ENCODE measurements at regions not wholly inside any gene's neighbourhood (a gene's known extent, or its start where the extent isn't known, plus 50 kb on each side); places are given as distances from the start of the nearest gene placed in this dataset.
"Not testable (repeated sequence)": the region's sequence is repeated elsewhere in the genome, so short reads cannot be mapped to it uniquely, and the experiment has no call there.

DNA sequence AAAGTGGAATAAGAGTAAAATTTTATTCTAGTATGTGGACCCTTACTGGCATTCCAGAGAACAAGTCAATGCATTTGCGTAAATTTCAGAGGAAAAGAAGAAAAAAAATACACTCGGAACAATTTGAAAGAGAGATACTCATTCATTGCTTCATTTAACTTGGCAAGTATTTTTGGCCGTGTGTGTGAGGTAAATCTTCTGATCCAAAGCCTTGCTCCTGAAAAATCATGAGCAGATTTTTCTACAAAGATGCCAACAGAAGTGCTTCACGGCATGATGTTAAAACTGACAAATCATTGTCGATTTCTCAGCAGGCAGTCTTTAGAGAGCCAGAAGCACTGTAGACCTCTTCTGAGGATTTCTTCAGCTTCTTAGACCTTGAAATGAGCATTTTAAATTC is 194.0 kb downstream of the COX18 start:
- DNase-seq (ENCODE audit: low spot score) = no peak

- DNase-seq (ENCODE audit: low spot score) = no peak
Measured at GRCh38 chr4:72875138-72875537, 194.4 kb downstream of the COX18 start.

DNA sequence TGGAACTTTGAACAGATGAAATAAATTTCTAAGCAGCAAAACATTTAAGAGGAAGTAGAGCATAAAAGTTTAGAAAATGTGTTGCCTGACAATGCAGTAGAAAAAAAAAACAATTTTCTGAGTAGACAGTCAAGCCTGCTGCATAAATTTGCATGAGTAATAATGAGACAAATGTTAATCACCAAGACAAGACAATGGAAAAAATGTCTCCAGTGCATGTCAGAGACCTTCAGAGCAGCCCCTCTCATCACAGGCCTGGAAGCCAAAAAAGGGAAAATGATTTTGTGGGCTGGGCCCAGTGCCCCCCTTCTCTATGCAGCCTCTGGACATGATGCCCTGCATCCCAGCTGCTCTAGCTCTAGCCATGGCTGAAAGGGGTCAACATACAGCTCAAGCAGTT is 204.6 kb downstream of the COX18 start:
- DNase-seq (ENCODE audit: low spot score) = no peak

DNA sequence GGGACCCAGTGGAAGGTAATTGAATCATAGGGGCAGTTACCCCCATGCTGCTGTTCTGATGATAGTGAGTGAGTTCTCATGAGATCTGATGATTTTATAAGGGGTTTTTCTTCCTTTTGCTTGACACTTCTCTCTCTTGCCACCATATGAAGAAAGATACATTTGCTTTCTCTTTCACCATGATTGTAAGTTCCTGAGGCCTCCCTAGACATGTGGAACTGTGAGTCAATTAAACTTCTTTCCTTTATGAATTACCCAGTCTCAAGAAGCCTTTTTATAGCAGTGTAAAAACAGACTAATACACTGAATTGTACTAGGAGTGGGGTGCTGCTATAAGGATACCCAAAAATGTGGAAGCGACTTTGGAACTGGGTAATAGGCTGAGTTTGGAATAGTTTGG is 205.2 kb downstream of the COX18 start:
- not testable (repeated sequence) for DNase-seq (ENCODE audit: low spot score)

GRCh38 chr4:72860766-72861165 is 208.8 kb downstream of the COX18 start:
- no peak for DNase-seq (ENCODE audit: low spot score)

DNA sequence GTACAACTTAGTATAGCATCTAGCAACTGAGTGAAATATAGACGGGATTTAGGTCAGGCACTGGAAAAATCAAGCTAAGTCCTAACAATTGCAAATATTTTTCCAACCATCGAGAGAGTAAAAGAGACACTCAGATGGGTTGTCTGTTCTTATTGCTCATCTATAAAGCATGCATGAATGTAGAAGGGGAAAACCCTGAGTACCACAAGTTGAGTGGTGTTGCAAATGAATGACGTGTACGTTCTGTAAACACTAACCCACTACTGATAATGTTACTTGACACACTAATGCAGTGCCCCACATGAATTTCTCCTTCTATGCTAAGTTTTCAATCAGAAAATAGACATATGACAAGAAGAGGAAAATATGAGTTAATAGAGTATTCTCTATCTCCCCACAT is 211.2 kb downstream of the COX18 start:
- DNase-seq (ENCODE audit: low spot score) = no peak

DNA sequence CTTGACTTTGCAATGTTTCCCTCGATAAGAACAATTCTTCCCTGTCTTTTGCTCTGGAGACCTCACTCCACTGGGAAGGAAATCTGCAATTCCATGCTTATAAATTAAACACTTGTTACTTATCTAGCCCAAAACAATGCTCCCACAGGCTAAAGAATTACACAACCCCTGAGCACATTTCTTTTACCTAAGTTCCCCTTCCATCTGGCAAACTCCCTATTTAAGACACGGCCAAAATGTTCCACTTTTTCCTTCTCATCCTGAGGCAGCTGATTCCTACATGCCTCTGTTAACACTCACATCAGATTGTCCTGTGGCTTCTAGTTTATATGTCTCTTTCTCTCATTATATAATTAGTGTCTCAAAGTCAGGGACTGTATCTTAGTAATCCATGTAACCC is 211.7 kb downstream of the COX18 start:
- no peak for DNase-seq (ENCODE audit: low spot score)

DNA sequence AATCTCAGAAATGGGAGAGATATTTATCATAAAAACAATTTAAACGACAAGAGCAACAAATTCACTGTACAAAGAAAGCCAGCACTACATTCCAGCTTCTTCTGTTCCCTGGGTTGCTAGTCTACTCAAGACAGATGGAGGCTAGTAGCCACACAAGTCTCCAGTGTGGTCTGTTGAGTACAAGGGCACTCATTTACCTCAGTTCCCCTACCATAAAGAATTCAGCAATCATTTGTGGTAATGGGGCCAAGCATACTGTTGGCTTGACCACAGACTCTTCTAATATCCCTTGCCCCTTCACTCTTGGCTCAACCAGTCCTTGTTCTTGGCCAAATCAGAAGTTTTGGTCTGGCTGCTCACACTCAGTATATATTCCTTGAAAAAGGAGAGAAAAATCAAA is 212.3 kb downstream of the COX18 start:
- DNase-seq (ENCODE audit: low spot score) = no peak

- DNase-seq (ENCODE audit: low spot score) = no peak
Measured at GRCh38 chr4:72846280-72847111, 223.0 kb downstream of the COX18 start.

- DNase-seq (ENCODE audit: low spot score) = no peak
Measured at GRCh38 chr4:72843466-72843865, 226.1 kb downstream of the COX18 start.

DNA sequence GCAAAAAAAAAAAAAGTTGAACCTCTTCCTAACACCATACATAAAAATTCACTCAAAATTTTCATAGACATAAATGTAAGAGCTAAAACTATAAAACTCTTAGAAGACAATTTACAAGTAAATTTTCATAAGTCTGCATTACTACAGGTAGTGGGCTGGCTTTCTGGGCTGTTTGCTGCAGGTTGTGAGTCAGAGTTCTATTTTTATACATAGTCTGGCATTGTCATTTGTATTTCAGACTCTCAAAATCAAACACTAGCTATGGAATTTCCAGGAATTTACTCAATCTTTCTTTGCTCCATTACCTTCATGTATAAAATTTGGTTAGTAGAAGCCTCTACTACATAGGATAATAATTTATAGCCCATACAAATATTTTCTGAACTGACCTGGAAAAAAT is 227.2 kb downstream of the COX18 start:
- no peak for DNase-seq (ENCODE audit: low spot score)

DNA sequence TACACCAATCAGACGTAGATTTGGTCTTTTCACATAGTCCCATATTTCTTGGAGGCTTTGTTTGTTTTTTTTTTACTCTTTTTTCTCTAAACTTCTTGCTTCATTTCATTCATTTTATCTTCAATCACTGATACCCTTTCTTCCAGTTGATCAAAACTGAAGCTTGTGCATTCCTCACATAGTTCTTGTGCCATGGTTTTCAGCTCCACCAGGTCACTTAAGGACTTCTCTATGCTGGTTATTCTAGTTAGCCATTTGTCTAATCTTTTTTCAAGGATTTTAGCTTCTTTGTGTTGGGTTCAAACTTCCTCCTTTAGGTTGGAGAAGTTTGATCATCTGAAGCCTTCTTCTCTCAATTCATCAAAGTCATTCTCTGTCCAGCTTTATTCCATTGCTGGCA is 229.3 kb downstream of the COX18 start:
- not testable (repeated sequence) for DNase-seq (ENCODE audit: low spot score)

- no peak for DNase-seq (ENCODE audit: low spot score)
Measured at GRCh38 chr4:72828864-72829263, 240.7 kb downstream of the COX18 start.

GRCh38 chr4:72827968-72828367 is 241.5 kb downstream of the COX18 start:
- DNase-seq (ENCODE audit: low spot score) = no peak

GRCh38 chr4:72820107-72820506 is 249.4 kb downstream of the COX18 start:
- DNase-seq (ENCODE audit: low spot score) = no peak

- DNase-seq (ENCODE audit: low spot score) = no peak
Measured at GRCh38 chr4:72817012-72817411, 248.0 kb upstream of the ADAMTS3 start.

DNA sequence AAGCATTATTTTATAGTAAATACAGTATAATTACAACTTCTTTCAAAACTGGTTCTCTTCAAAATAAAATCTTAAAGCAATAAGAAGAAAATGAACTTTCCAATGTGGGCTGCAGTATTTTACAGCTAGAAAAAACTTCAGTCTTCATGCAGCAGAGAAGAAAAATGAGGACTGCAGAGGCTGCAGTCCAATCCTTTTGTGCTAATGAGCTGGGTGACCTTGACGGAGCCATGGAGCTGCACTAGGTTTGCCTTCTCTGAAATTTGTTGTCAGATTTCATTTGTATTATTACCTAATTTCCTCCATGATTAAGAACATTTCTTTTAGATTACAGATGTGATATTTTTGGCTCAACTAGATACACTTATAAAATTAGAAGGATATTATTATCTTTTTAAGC is 245.2 kb upstream of the ADAMTS3 start:
- no peak for DNase-seq (ENCODE audit: low spot score)

- DNase-seq (ENCODE audit: low spot score) = no peak
Measured at GRCh38 chr4:72809208-72809607, 240.2 kb upstream of the ADAMTS3 start.

DNA sequence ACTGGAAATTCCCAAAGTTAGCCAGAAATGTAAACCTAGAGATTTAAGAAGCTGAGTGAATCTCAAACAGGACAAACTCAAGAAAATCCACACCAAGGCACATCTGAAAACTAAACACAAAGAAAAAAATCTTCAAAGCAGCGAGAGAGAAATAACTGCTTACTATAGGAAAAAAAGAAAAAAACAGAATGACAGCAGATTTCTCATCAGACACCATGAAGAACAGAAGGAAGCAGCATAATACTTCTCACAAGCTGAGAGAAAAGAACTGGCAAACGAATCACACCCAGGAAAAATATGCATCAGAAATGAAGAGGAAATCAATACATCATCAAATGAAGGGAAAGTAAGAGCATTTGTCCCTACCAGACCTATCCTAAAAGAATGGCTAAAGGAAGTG is 236.3 kb upstream of the ADAMTS3 start:
- no peak for DNase-seq (ENCODE audit: low spot score)

DNA sequence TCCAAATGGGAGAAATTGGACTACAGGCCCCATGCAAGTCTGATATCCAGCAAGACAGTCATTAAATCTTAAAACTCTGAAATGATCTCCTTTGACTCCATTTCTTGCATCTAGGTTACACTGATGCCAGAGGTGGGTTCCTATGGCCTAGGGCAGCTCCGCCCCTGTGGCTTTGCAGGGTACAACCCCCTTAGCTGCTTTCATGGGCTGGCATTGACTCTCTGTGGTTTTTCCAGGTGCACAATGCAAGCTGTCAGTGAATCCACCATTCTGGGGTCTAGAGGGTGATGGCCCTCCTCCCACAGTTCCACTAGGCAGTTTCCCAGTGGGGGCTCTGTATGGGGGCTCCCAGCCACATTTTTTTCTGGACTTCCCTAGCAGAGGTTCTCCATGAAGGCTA is 228.5 kb upstream of the ADAMTS3 start:
- DNase-seq (ENCODE audit: low spot score) = no peak

DNA sequence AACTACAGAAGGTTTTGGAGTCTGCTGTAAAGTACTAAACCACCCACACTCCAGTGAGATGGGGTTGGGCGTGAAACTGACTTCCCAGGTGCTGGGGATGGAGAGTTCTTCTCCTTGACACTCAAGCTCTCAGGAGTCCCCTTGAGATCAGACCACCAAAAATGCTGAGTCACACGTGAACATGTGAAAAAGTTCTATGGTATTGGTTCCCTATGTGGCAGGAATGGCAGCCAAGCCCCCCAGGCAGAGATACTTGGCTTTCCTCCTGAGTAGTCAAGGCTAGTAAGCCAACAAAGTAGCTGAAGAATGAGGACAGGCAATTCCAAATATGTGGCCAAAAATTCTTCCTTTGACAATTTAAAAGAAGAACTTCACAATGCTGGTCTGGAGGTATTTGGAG is 222.0 kb upstream of the ADAMTS3 start:
- no peak for DNase-seq (ENCODE audit: low spot score)

- no peak for DNase-seq (ENCODE audit: low spot score)
Measured at GRCh38 chr4:72786401-72786990, 217.5 kb upstream of the ADAMTS3 start.

GRCh38 chr4:72779241-72779640 is 210.2 kb upstream of the ADAMTS3 start:
- no peak for DNase-seq (ENCODE audit: low spot score)

DNA sequence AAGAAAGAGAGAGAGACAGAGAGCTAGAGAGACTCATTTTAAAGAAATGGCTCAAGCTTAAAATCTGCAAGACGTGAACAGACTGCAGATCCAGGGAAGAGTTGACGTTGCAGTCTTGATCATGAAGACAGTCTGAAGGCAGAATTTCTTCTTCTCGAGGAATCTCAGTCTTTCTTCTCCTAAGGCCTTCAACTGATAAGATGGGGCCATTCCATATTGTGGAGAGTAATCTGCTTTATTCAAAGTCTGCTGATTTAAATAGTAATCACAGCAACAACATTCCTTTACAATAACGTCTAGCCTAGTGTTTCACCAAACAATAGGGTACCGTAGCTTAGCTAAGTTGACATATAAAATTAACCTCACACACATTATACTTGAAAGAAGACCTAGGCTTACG is 208.4 kb upstream of the ADAMTS3 start:
- DNase-seq (ENCODE audit: low spot score) = no peak

Data from COLO829 (cell line).